Gastroesophageal sphincter (tissue), 4 donors: ENCODE measurements at regions not wholly inside any gene's neighbourhood (a gene's known extent, or its start where the extent isn't known, plus 50 kb on each side); places are given as distances from the start of the nearest gene placed in this dataset.

Experiments
- ATAC-seq: fragments of 150-250 bp; one replicate; pipeline ENCODE4 v1.9.1; 2016; ENCODE audit warnings: mild to moderate bottlenecking, moderate library complexity
- H3K27ac ChIP-seq, 4 donors: fragments of 200-600 bp; sonication (generic) in 3 of 4; 1 replicate in 3 of 4; 2 replicates in 1 of 4; pipeline ENCODE4 v1.5.1; 2016 to 2019
- H3K27me3 ChIP-seq: fragments of 200-600 bp; sonication (generic); one replicate; pipeline ENCODE4 v1.5.1; 2019
- H3K36me3 ChIP-seq, 2 donors: fragments of 200-600 bp; sonication (generic); one replicate each; pipeline ENCODE4 v1.5.1; 2019; ENCODE audit warnings: control low read depth in 1 of 2
- H3K4me1 ChIP-seq, 3 donors: fragments of 200-600 bp; sonication (generic); 1 replicate in 2 of 3; 2 replicates in 1 of 3; pipeline ENCODE4 v1.5.1; 2016 to 2019; ENCODE audit warnings: control low read depth in 2 of 3
- H3K4me3 ChIP-seq, 2 donors: fragments of 200-600 bp; sonication (generic); one replicate each; pipeline ENCODE4 v1.5.1; 2019; ENCODE audit warnings: mild to moderate bottlenecking in 1 of 2, moderate library complexity in 1 of 2
- H3K9me3 ChIP-seq, 3 donors: fragments of 200-600 bp; sonication (generic); one replicate each; pipeline ENCODE4 v1.5.1; 2017 to 2019; ENCODE audit warnings: control low read depth in 2 of 3
- EP300 ChIP-seq: sonication (generic); formaldehyde crosslinking; IDR thresholded peaks from one replicate; pipeline ENCODE4 v1.6.1; 2017; ENCODE audit warnings: antibody characterized with exemption, mild to moderate bottlenecking
- POLR2A ChIP-seq, 2 donors: fragments of 450-650 bp; IDR thresholded peaks; one replicate each; pipeline ENCODE4 v1.6.1; 2017; ENCODE audit warnings: antibody characterized with exemption in 2 of 2, mild to moderate bottlenecking in 2 of 2, moderate library complexity in 1 of 2
- POLR2AphosphoS5 ChIP-seq: sonication (generic); formaldehyde crosslinking; IDR thresholded peaks from one replicate; pipeline ENCODE4 v1.6.1; 2017; ENCODE audit warnings: antibody characterized with exemption
- WGBS, 2 donors: methylation state at CpG; one replicate each; pipeline ENCODE4 v1.1.5; 2018; ENCODE audit warnings: low coverage in 1 of 2; 5-methylcytosine and 5-hydroxymethylcytosine counted together
- TF ChIP-seq, protein P1 (sequence below), 4 experiments: fragments of 200-600 bp in 2 of 4; fragments of 450-650 bp in 2 of 4; sonication (generic) in 1 of 4; IDR thresholded peaks; one replicate each; pipeline ENCODE4 v1.5.1; 2017 to 2019; ENCODE audit warnings: antibody characterized with exemption in 4 of 4, mild to moderate bottlenecking in 2 of 4, moderate library complexity in 2 of 4

DNA sequence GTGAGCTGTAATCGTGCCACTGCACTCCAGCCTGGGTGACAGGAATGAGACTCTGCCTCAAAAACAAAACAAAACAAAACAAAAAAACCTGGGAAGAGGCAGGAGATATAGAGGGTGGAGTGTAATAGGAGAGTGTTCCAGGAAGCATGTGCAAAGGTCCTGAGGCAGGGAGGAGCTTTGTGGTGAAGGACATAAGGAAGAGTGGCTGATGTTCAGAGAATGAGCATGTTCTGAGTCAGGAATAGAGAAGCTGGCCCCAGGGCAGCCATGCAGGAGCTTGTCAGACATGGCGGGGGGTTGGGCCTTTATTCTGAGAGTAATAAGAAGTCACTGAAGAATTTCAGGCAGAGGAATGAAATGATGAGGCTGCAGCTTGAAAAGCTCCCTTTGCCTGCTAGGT is 337.0 kb downstream of the CDH26 start:
- no peak for ATAC-seq
- 73 to 100% methylated on average over 2 of the region's 2 CpGs for WGBS, 2 donors
- Histone ChIP-seq H3K27me3 (peaks cover 33% of the 10 kb centered on the region), H3K36me3 (no peaks in the 10 kb centered on the region), H3K4me3 (no peak overlapping the region), H3K4me1 (no peaks in the 10 kb centered on the region), H3K9me3 (peaks cover 0 to 14% (median 0%) of the 10 kb centered on the region in 3 donors), H3K27ac (no peak overlapping the region)
- TF ChIP-seq POLR2AphosphoS5: no peak
- TF ChIP-seq EP300: no peak
- no peak for TF ChIP-seq POLR2A (IDR thresholded peaks at IDR 0.05)
- TF ChIP-seq, protein P1, sequence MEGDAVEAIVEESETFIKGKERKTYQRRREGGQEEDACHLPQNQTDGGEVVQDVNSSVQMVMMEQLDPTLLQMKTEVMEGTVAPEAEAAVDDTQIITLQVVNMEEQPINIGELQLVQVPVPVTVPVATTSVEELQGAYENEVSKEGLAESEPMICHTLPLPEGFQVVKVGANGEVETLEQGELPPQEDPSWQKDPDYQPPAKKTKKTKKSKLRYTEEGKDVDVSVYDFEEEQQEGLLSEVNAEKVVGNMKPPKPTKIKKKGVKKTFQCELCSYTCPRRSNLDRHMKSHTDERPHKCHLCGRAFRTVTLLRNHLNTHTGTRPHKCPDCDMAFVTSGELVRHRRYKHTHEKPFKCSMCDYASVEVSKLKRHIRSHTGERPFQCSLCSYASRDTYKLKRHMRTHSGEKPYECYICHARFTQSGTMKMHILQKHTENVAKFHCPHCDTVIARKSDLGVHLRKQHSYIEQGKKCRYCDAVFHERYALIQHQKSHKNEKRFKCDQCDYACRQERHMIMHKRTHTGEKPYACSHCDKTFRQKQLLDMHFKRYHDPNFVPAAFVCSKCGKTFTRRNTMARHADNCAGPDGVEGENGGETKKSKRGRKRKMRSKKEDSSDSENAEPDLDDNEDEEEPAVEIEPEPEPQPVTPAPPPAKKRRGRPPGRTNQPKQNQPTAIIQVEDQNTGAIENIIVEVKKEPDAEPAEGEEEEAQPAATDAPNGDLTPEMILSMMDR (IDR thresholded peaks at IDR 0.05): no peak

- TF ChIP-seq, protein P1 (IDR thresholded peaks at IDR 0.05): no peak
- Histone ChIP-seq H3K27me3 (peaks cover 37% of the 10 kb centered on the region), H3K36me3 (no peaks in the 10 kb centered on the region), H3K27ac (no peak overlapping the region), H3K4me3 (no peak overlapping the region), H3K9me3 (no peaks in the 10 kb centered on the region), H3K4me1 (no peaks in the 10 kb centered on the region)
- WGBS, 2 donors: 68 to 74% methylated on average over 8 to 9 of the region's 9 CpGs
- no peak for ATAC-seq
Observed at GRCh38 chr20:60297649-60298048, 339.4 kb downstream of the CDH26 start.

GRCh38 chr20:60298647-60299046 is 340.4 kb downstream of the CDH26 start:
- no peaks in the 10 kb centered on the region for H3K4me1 ChIP-seq
- WGBS, 2 donors: 53 to 83% methylated on average over 1 to 3 of the region's 5 CpGs
- no peaks in the 10 kb centered on the region for H3K36me3 ChIP-seq
- H3K4me3 ChIP-seq: no peak overlapping the region
- TF ChIP-seq POLR2A (IDR thresholded peaks at IDR 0.05): no peak
- TF ChIP-seq, protein P1 (IDR thresholded peaks at IDR 0.05): no peak
- TF ChIP-seq EP300: no peak
- no peak for TF ChIP-seq POLR2AphosphoS5
- no peak for ATAC-seq
- H3K27ac ChIP-seq: no peak overlapping the region
- peaks cover 37% of the 10 kb centered on the region for H3K27me3 ChIP-seq
- no peaks in the 10 kb centered on the region for H3K9me3 ChIP-seq

DNA sequence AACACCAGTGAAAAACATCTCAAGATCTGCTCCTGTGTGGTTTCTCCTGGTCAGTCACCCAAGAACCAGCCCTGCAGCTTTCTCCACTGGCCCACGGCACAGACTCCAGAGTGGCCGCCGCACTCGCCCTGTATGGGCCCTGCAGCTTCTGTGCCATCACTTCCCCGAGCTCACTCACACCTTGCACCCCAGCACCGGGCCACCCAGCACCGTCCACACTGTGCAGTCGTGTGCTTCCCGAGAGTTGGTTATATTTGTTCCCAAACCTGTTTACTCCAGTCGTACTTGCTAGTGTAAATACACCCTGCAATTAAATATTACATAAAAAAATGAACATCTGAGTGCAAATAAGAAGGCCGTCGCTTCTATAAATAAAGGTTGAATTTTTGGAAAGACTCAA is 341.7 kb downstream of the CDH26 start:
- WGBS, 2 donors: 72% methylated on average over 4 of the region's 12 CpGs; no CpG with 5 or more reads in 1 of the 2 donors
- Histone ChIP-seq H3K4me1 (no peaks in the 10 kb centered on the region), H3K36me3 (no peaks in the 10 kb centered on the region), H3K27me3 (peaks cover 33% of the 10 kb centered on the region), H3K4me3 (no peak overlapping the region), H3K27ac (no peak overlapping the region), H3K9me3 (no peaks in the 10 kb centered on the region)
- ATAC-seq: no peak
- TF ChIP-seq POLR2A (IDR thresholded peaks at IDR 0.05) (no peak), POLR2AphosphoS5 (no peak), EP300 (no peak)
- TF ChIP-seq, protein P1 (IDR thresholded peaks at IDR 0.05): no peak

DNA sequence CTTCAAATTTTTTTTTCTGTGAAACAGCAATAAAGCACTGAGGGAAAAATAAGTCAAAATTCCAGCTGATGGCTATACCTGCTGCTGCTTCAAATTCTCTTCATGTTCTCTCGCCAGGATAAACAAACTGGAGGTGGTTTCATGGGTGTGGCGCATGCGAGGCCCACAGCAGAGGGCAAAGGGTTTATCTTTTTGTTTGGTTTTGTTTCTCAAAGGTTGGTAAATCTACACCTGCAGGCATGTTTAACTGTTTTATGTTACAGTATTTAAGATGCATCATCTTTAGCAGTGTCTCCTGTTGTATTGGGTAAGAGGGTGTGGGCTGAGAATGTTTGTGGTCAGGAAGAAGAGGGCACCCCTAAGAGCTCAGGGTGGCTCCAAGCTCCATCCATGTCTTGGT is 342.2 kb downstream of the CDH26 start:
- 68 to 79% methylated on average over 3 of the region's 3 CpGs for WGBS, 2 donors
- no peaks in the 10 kb centered on the region for H3K9me3 ChIP-seq
- H3K4me1 ChIP-seq: no peaks in the 10 kb centered on the region
- H3K27me3 ChIP-seq: peaks cover 29% of the 10 kb centered on the region
- H3K4me3 ChIP-seq: no peak overlapping the region
- no peaks in the 10 kb centered on the region for H3K36me3 ChIP-seq
- no peak overlapping the region for H3K27ac ChIP-seq
- TF ChIP-seq, protein P1 (IDR thresholded peaks at IDR 0.05): no peak
- no peak for ATAC-seq
